ENCODE measurements at regions not wholly inside any gene's neighbourhood (a gene's known extent, or its start where the extent isn't known, plus 50 kb on each side); places are given as distances from the start of the nearest gene placed in this dataset.
"Not testable (repeated sequence)": the region's sequence is repeated elsewhere in the genome, so short reads cannot be mapped to it uniquely, and the experiment has no call there.

DNA sequence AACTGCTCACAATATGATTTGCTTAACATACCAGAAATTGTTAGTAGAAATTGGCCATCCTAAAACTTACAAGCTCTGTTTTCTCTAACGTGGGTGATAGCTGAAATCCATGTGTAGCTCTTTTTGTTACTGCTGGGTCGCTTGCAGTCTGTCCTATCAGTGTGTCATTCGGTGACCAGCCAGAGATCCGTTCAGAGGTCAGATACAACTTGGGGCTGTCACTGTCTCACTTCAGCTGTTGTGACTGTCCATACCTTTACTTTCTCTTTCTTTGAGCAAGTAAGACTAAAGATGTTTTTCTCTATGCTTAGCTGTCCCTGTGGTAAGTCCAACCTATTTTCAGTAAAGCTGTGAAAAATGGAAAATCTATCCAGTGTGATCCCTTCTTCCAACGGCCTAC lies 282.9 kb upstream of the KCNH7 start:
- H3K4me3 ChIP-seq: no peak overlapping the region

DNA sequence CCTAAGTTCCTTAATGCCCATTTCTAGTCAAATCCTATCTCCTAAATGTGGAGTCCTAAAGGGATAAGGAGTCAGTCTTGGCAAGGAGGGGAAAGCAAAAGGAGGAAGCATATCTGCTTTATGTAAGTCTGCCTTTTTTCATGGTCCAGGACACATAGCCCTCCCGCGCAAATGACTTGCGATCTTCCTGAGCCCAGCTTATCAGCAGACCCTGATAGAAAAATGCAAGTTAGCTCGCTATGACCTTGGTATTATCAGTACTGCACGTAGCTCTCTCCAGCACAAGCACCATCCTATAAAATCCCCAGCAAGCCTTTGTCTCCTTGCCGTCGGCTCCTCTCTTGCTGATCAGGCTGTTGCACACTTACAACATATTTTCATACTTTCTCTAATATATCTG lies 281.4 kb upstream of the KCNH7 start:
- no peaks in the 10 kb centered on the region for H3K9me3 ChIP-seq
- 57 to 64% methylated on average over 7 of the region's 7 CpGs for WGBS, 2 donors
- no peaks in the 10 kb centered on the region for H3K4me1 ChIP-seq
- no peak overlapping the region for H3K4me3 ChIP-seq
- H3K36me3 ChIP-seq: no peaks in the 10 kb centered on the region
- no peak overlapping the region for H3K27ac ChIP-seq
- H3K27me3 ChIP-seq: no peaks in the 10 kb centered on the region
- DNase-seq: no peak
- intact Hi-C loops (cut with DNase I): no loop called here
- TF ChIP-seq POLR2A (IDR thresholded peaks at IDR 0.05): no peak
- TF ChIP-seq, protein P1, sequence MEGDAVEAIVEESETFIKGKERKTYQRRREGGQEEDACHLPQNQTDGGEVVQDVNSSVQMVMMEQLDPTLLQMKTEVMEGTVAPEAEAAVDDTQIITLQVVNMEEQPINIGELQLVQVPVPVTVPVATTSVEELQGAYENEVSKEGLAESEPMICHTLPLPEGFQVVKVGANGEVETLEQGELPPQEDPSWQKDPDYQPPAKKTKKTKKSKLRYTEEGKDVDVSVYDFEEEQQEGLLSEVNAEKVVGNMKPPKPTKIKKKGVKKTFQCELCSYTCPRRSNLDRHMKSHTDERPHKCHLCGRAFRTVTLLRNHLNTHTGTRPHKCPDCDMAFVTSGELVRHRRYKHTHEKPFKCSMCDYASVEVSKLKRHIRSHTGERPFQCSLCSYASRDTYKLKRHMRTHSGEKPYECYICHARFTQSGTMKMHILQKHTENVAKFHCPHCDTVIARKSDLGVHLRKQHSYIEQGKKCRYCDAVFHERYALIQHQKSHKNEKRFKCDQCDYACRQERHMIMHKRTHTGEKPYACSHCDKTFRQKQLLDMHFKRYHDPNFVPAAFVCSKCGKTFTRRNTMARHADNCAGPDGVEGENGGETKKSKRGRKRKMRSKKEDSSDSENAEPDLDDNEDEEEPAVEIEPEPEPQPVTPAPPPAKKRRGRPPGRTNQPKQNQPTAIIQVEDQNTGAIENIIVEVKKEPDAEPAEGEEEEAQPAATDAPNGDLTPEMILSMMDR (IDR thresholded peaks at IDR 0.05): no peak

More for the DNA sequence above, 282.9 kb upstream of the KCNH7 start:
- no peaks in the 10 kb centered on the region for H3K27me3 ChIP-seq
- WGBS, 2 donors: 22 to 45% methylated on average over 5 of the region's 5 CpGs
- H3K27ac ChIP-seq: no peak overlapping the region
- no peaks in the 10 kb centered on the region for H3K36me3 ChIP-seq
- intact Hi-C loops (cut with DNase I): no loop called here
- no peaks in the 10 kb centered on the region for H3K4me1 ChIP-seq
- TF ChIP-seq, protein P1 (IDR thresholded peaks at IDR 0.05): no peak
- TF ChIP-seq POLR2A (IDR thresholded peaks at IDR 0.05): no peak
- no peaks in the 10 kb centered on the region for H3K9me3 ChIP-seq
- no peak for DNase-seq

DNA sequence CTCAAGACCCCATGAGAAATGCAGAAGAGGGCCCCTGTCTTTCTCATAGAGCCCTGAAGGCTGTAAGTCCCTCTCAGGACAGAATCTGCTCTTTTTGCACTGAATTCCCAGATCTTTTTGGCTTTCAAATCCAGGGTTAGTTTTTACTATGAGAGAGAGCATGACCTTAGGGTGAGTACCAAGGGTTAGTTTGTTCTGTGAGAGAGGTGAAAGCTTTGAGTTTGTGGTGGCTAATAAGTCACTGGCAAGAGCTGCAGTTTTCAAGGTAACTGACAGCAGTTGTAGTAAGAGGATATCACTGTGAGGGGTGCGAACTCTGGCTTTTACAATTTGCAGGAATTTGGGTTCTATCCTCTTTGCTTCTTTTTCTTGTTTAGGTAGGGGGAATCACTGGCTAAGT lies 248.4 kb upstream of the KCNH7 start:
- intact Hi-C loops (cut with DNase I): no loop called here
- no peaks in the 10 kb centered on the region for H3K4me1 ChIP-seq
- 83 to 86% methylated on average over 1 of the region's 1 CpG for WGBS, 2 donors
- no peaks in the 10 kb centered on the region for H3K27me3 ChIP-seq
- no peak for DNase-seq
- no peaks in the 10 kb centered on the region for H3K9me3 ChIP-seq
- H3K4me3 ChIP-seq: no peak overlapping the region
- TF ChIP-seq, protein P1 (IDR thresholded peaks at IDR 0.05): no peak
- TF ChIP-seq POLR2A (IDR thresholded peaks at IDR 0.05): no peak
- no peaks in the 10 kb centered on the region for H3K36me3 ChIP-seq
- H3K27ac ChIP-seq: no peak overlapping the region

DNA sequence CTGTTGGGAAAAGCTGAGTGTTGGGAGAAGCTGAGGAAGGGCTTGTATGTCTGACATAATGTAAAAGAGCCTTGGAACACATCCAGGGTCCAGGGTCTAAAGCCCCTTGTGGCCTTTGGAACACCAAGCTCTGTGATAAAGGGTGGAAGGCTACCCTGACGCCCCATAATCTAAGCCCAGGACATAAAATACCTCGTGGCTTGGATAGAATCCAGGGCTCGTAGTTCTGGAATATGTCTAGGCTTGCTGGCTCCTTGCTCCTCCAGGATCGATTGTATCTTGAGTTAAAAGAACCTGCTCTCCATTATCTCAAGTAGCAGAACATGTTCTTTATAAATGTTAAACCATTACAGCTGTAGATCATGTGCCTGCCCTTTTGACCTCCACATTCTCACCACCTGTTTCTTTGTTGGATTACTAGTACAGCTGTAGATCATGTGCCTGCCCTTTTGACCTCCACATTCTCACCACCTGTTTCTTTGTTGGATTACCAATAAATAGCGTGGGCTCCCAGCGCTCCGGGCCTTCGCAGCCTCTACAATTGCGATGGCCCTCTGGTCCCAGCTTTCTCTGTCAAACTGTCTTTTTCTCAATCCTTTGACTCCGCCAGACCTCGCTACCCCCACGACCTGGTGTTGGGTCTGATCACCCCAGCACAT lies 246.9 kb upstream of the KCNH7 start:
- H3K27me3 ChIP-seq; H3K4me3 ChIP-seq; H3K36me3 ChIP-seq; intact Hi-C loops (cut with DNase I); DNase-seq; H3K9me3 ChIP-seq; H3K4me1 ChIP-seq; H3K27ac ChIP-seq: not testable (repeated sequence)
- 61 to 72% methylated on average over 10 to 12 of the region's 12 CpGs for WGBS, 2 donors

DNA sequence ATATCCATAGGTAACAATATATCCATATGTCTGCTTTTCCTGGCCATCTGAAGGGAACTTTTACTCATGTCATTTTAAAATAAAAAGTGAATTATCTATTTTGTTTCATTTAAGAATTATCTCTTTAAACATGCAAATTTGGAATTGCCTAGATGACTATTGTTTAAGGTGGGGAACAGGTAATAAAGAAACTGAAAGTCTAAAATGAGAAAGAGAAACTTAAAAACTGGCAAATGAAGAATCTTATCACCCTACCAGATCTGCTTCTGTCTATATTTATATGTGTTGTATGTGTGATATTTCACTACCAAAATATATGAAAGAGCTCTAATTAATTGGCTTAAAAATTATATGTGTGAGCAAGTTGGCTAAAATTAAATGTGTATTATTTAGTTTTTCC lies 243.2 kb upstream of the KCNH7 start:
- Histone ChIP-seq H3K27ac (no peak overlapping the region), H3K4me1 (no peaks in the 10 kb centered on the region), H3K27me3 (no peaks in the 10 kb centered on the region), H3K4me3 (no peak overlapping the region), H3K36me3 (no peaks in the 10 kb centered on the region), H3K9me3 (no peaks in the 10 kb centered on the region)
- no peak for DNase-seq
- intact Hi-C loops (cut with DNase I): no loop called here
- TF ChIP-seq POLR2A (IDR thresholded peaks at IDR 0.05): no peak
- TF ChIP-seq, protein P1 (IDR thresholded peaks at IDR 0.05): no peak

DNA sequence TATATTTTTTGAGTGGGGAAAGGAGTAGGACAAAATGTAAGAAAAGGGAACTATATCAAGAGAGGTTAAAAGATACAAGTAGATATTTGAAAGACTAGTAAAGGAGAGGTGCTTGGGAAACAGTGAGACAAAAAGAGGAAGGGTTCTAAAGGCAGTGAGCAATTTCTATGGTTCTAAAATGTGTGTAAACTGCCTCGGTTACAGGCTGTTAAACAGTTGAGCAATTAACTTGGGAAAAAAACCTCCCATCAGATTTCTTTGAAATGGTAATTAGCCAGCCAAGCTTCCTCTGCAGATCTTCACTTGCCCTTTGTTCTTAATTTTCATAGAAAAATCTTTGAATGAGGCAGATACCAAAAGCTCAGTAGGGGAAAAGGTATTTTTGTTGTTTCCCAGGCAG lies 238.7 kb upstream of the KCNH7 start:
- no peak for DNase-seq

More for the DNA sequence above, 238.7 kb upstream of the KCNH7 start:
- Histone ChIP-seq H3K4me3 (no peak overlapping the region), H3K27ac (no peak overlapping the region), H3K4me1 (no peaks in the 10 kb centered on the region), H3K9me3 (no peaks in the 10 kb centered on the region), H3K36me3 (no peaks in the 10 kb centered on the region), H3K27me3 (no peaks in the 10 kb centered on the region)
- intact Hi-C loops (cut with DNase I): no loop called here
- WGBS, 2 donors: 0 to 21% methylated on average over 1 of the region's 1 CpG
- TF ChIP-seq, protein P1 (IDR thresholded peaks at IDR 0.05): no peak
- TF ChIP-seq POLR2A (IDR thresholded peaks at IDR 0.05): no peak

Measured in esophagus squamous epithelium (tissue), 5 donors.